ENCODE measurements at regions not wholly inside any gene's neighbourhood (a gene's known extent, or its start where the extent isn't known, plus 50 kb on each side); places are given as distances from the start of the nearest gene placed in this dataset.

- H3K4me2 ChIP-seq (ENCODE audit: low read depth, low read length), result no peak overlapping the region
- ATAC-seq, result no peak
- no peak for FAIRE-seq
- under 1% methylated on average over 4 of the region's 4 CpGs for whole genome bisulfite sequencing (ENCODE audit: low lambda C conversion rate)
- H3K79me2 ChIP-seq (ENCODE audit: insufficient read depth, low read length), result no peaks in the 10 kb centered on the region
- no peaks in the 10 kb centered on the region for H3K4me1 ChIP-seq (ENCODE audit: insufficient read depth, low read length)
- H3K36me3 ChIP-seq (replicated peaks in 1 of 2; ENCODE audit: control insufficient read depth in 1 of 2, insufficient read depth in 2 of 2, low read length in 2 of 2), result no peaks in the 10 kb centered on the region
- H3K4me3 ChIP-seq (replicated peaks in 1 of 3; ENCODE audit: insufficient read depth in 1 of 3, low read depth in 2 of 3, low read length in 3 of 3), result no peak overlapping the region
- POLR2A ChIA-PET, result no interaction called here
- in situ Hi-C loops (cut with HindIII; ENCODE audit: extremely low pct_ligation_motif_present, low pct_unique_long_range_greater_than_20kb), result no loop called here
- no peak for DNase-seq (ENCODE audit: low spot score)
- peaks cover 64% of the 10 kb centered on the region for H3K9me3 ChIP-seq (ENCODE audit: low read length)
- TF ChIP-seq, protein P1, sequence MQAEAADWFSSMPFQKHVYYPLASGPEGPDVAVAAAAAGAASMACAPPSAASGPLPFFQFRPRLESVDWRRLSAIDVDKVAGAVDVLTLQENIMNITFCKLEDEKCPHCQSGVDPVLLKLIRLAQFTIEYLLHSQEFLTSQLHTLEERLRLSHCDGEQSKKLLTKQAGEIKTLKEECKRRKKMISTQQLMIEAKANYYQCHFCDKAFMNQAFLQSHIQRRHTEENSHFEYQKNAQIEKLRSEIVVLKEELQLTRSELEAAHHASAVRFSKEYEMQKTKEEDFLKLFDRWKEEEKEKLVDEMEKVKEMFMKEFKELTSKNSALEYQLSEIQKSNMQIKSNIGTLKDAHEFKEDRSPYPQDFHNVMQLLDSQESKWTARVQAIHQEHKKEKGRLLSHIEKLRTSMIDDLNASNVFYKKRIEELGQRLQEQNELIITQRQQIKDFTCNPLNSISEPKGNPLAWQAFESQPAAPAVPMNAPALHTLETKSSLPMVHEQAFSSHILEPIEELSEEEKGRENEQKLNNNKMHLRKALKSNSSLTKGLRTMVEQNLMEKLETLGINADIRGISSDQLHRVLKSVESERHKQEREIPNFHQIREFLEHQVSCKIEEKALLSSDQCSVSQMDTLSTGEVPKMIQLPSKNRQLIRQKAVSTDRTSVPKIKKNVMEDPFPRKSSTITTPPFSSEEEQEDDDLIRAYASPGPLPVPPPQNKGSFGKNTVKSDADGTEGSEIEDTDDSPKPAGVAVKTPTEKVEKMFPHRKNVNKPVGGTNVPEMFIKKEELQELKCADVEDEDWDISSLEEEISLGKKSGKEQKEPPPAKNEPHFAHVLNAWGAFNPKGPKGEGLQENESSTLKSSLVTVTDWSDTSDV (CRISPR knock-in tag; IDR thresholded peaks at IDR 0.05), result no peak
- no peak for TF ChIP-seq ZNF354B (CRISPR knock-in tag; IDR thresholded peaks at IDR 0.05)
- no peak overlapping the region for H3K9ac ChIP-seq (ENCODE audit: insufficient read depth, low read depth, low read length)
- H2AFZ ChIP-seq (ENCODE audit: low read length), result no peak overlapping the region
- no peaks in the 10 kb centered on the region for H4K20me1 ChIP-seq (ENCODE audit: insufficient read depth, low read length)
- BruUV-seq (replicated peaks), result no TSS peak
- intact Hi-C loops (cut with micrococcal nuclease; ENCODE audit: unreplicated experiment), result no loop called here
- H3K27ac ChIP-seq (ENCODE audit: extremely low read length, insufficient read depth, low read length), result no peak overlapping the region
- CTCF ChIA-PET (ENCODE audit: low intra/inter-chr PET ratio, low total read pairs), result no interaction called here
- no peaks in the 10 kb centered on the region for H3K27me3 ChIP-seq (ENCODE audit: control insufficient read depth in 1 of 2, insufficient read depth in 2 of 2, low read length in 2 of 2)
Observed at GRCh38 chr5:153096381-153096780, 394.1 kb upstream of the GRIA1 start.

DNA sequence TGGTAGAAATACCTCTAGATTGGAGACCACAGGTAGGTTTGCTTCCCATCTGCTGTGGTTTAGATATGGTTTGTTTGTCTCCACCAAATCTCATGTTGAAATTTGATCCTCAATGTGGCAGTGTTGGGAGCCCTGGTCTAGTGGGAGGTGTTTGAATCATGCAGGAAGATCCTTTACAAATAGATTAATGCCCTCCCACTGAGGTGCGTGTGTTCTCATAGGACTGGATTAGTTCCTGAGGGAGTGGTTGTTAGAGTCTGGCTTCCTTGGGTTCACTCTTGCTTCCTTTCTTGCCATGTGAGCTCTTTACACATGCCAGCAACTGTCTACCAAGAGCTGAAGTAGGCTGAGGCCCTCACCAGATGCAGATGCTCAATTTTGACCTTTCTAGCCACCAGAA is 391.1 kb upstream of the GRIA1 start:
- ChIA-PET POLR2A (no interaction called here), CTCF (ENCODE audit: low intra/inter-chr PET ratio, low total read pairs) (no interaction called here)
- BruUV-seq (replicated peaks), result no TSS peak
- Histone ChIP-seq H3K36me3 (replicated peaks in 1 of 2; ENCODE audit: control insufficient read depth in 1 of 2, insufficient read depth in 2 of 2, low read length in 2 of 2) (no peaks in the 10 kb centered on the region), H3K79me2 (ENCODE audit: insufficient read depth, low read length) (no peaks in the 10 kb centered on the region), H2AFZ (ENCODE audit: low read length) (no peak overlapping the region), H3K4me1 (ENCODE audit: insufficient read depth, low read length) (no peaks in the 10 kb centered on the region), H3K27me3 (ENCODE audit: control insufficient read depth in 1 of 2, insufficient read depth in 2 of 2, low read length in 2 of 2) (no peaks in the 10 kb centered on the region), H3K9me3 (ENCODE audit: low read length) (peaks cover 74% of the 10 kb centered on the region), H4K20me1 (ENCODE audit: insufficient read depth, low read length) (no peaks in the 10 kb centered on the region), H3K4me3 (replicated peaks in 1 of 3; ENCODE audit: insufficient read depth in 1 of 3, low read depth in 2 of 3, low read length in 3 of 3) (no peak overlapping the region), H3K4me2 (ENCODE audit: low read depth, low read length) (no peak overlapping the region), H3K9ac (ENCODE audit: insufficient read depth, low read depth, low read length) (no peak overlapping the region), H3K27ac (ENCODE audit: extremely low read length, insufficient read depth, low read length) (no peak overlapping the region)
- DNase-seq (ENCODE audit: low spot score) (no peak), FAIRE-seq (no peak), ATAC-seq (no peak)
- WGBS (ENCODE audit: low lambda C conversion rate), result 0% methylated on average over 1 of the region's 1 CpG
- in situ Hi-C loops (cut with HindIII; ENCODE audit: extremely low pct_ligation_motif_present, low pct_unique_long_range_greater_than_20kb) (no loop called here), intact Hi-C loops (cut with micrococcal nuclease; ENCODE audit: unreplicated experiment) (no loop called here)
- no peak for TF ChIP-seq ZBTB21 (CRISPR knock-in tag; IDR thresholded peaks at IDR 0.05)
- TF ChIP-seq, protein P2, sequence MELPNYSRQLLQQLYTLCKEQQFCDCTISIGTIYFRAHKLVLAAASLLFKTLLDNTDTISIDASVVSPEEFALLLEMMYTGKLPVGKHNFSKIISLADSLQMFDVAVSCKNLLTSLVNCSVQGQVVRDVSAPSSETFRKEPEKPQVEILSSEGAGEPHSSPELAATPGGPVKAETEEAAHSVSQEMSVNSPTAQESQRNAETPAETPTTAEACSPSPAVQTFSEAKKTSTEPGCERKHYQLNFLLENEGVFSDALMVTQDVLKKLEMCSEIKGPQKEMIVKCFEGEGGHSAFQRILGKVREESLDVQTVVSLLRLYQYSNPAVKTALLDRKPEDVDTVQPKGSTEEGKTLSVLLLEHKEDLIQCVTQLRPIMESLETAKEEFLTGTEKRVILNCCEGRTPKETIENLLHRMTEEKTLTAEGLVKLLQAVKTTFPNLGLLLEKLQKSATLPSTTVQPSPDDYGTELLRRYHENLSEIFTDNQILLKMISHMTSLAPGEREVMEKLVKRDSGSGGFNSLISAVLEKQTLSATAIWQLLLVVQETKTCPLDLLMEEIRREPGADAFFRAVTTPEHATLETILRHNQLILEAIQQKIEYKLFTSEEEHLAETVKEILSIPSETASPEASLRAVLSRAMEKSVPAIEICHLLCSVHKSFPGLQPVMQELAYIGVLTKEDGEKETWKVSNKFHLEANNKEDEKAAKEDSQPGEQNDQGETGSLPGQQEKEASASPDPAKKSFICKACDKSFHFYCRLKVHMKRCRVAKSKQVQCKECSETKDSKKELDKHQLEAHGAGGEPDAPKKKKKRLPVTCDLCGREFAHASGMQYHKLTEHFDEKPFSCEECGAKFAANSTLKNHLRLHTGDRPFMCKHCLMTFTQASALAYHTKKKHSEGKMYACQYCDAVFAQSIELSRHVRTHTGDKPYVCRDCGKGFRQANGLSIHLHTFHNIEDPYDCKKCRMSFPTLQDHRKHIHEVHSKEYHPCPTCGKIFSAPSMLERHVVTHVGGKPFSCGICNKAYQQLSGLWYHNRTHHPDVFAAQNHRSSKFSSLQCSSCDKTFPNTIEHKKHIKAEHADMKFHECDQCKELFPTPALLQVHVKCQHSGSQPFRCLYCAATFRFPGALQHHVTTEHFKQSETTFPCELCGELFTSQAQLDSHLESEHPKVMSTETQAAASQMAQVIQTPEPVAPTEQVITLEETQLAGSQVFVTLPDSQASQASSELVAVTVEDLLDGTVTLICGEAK (IDR thresholded peaks at IDR 0.05), result no peak
- TF ChIP-seq, protein P2 (CRISPR knock-in tag; IDR thresholded peaks at IDR 0.05), result no peak
- TF ChIP-seq TBL1XR1 (IDR thresholded peaks at IDR 0.05; ENCODE audit: borderline replicate concordance, low read length, partially characterized antibody), result no peak
- TF ChIP-seq RBM39 (IDR thresholded peaks at IDR 0.05; ENCODE audit: low read depth, low read length, poor library complexity, severe bottlenecking), result no peak
- no peak for TF ChIP-seq ELF4 (CRISPR knock-in tag; IDR thresholded peaks at IDR 0.05; ENCODE audit: borderline replicate concordance)
